ENCODE measurements at regions not wholly inside any gene's neighbourhood (a gene's known extent, or its start where the extent isn't known, plus 50 kb on each side); places are given as distances from the start of the nearest gene placed in this dataset.
A peak's percentile ranks its signal among the peaks of the same experiment; 100 is the strongest.

DNA sequence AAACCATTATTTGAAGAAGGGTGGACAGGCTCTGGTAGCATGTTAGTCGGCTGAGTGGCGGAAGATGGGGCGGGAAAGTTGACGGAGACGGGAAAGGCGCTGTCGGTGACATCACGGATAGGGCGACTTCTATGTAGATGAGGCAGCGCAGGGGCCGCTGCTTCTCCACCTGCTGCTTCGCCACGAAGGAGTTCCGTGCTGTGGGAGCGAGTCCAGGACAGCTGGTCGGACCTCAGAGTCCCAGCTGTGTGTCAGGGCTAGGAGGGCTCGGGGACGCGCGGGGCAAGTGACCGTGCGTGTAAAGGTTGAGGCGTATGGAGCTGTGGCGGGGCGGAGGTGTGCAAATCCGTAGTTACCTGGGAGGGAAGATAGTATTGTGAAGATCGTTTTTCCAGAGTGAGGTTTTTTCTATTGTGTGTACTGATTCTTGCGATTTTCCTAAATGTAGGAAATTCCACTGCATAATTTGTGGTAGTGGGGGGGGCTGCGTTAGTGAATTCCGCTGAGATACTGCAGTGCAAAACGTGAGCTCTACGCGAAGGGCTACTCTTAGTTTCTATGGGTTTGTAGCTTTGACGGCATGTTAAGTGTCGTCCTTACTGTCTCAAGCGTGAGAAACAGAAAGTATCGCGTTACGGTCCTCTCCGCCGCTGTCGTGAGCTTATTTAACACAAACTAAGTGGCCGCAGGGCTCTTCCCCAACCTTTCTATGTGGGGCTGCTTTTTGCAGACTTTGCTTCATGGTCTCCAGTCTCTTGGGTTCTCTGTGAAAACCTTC is 111.2 kb upstream of the NBPF11 start (continued):
- TF ChIP-seq, protein P1, sequence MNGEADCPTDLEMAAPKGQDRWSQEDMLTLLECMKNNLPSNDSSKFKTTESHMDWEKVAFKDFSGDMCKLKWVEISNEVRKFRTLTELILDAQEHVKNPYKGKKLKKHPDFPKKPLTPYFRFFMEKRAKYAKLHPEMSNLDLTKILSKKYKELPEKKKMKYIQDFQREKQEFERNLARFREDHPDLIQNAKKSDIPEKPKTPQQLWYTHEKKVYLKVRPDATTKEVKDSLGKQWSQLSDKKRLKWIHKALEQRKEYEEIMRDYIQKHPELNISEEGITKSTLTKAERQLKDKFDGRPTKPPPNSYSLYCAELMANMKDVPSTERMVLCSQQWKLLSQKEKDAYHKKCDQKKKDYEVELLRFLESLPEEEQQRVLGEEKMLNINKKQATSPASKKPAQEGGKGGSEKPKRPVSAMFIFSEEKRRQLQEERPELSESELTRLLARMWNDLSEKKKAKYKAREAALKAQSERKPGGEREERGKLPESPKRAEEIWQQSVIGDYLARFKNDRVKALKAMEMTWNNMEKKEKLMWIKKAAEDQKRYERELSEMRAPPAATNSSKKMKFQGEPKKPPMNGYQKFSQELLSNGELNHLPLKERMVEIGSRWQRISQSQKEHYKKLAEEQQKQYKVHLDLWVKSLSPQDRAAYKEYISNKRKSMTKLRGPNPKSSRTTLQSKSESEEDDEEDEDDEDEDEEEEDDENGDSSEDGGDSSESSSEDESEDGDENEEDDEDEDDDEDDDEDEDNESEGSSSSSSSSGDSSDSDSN (IDR thresholded peaks at IDR 0.05; ENCODE audit: borderline replicate concordance in 1 of 2, low read depth in 2 of 2, low read length in 2 of 2) = no peak
- TF ChIP-seq ZNF175 (CRISPR knock-in tag; IDR thresholded peaks at IDR 0.05; ENCODE audit: low read depth) = no peak
- no peak for TF ChIP-seq TAF7 (tag; IDR thresholded peaks at IDR 0.05)
- TF ChIP-seq, protein P2, sequence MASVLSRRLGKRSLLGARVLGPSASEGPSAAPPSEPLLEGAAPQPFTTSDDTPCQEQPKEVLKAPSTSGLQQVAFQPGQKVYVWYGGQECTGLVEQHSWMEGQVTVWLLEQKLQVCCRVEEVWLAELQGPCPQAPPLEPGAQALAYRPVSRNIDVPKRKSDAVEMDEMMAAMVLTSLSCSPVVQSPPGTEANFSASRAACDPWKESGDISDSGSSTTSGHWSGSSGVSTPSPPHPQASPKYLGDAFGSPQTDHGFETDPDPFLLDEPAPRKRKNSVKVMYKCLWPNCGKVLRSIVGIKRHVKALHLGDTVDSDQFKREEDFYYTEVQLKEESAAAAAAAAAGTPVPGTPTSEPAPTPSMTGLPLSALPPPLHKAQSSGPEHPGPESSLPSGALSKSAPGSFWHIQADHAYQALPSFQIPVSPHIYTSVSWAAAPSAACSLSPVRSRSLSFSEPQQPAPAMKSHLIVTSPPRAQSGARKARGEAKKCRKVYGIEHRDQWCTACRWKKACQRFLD (CRISPR knock-in tag; IDR thresholded peaks at IDR 0.05) = no peak; the same call in 1 of the 2 replicates
- TF ChIP-seq HMGN3 (IDR thresholded peaks at IDR 0.05; ENCODE audit: borderline replicate concordance, extremely low read depth, insufficient read length, low read depth, low read length) = no peak
- TF ChIP-seq ATF1 (CRISPR knock-in tag; IDR thresholded peaks at IDR 0.05) = no peak; the same call in 1 of the 2 replicates
- TF ChIP-seq ATF1 (tag; IDR thresholded peaks at IDR 0.05) = peak; percentile 93
- TF ChIP-seq ZEB2 (IDR thresholded peaks at IDR 0.05) = peak; percentile 88
- TF ChIP-seq PTTG1 (tag; IDR thresholded peaks at IDR 0.05; ENCODE audit: low read depth) = no peak
- TF ChIP-seq PURB (CRISPR knock-in tag; IDR thresholded peaks at IDR 0.05; ENCODE audit: low read depth) = no peak
- peak; percentile 67; the same call in 1 of the 2 replicates for TF ChIP-seq CXXC5 (CRISPR knock-in tag; IDR thresholded peaks at IDR 0.05)
- TF ChIP-seq, protein P3, sequence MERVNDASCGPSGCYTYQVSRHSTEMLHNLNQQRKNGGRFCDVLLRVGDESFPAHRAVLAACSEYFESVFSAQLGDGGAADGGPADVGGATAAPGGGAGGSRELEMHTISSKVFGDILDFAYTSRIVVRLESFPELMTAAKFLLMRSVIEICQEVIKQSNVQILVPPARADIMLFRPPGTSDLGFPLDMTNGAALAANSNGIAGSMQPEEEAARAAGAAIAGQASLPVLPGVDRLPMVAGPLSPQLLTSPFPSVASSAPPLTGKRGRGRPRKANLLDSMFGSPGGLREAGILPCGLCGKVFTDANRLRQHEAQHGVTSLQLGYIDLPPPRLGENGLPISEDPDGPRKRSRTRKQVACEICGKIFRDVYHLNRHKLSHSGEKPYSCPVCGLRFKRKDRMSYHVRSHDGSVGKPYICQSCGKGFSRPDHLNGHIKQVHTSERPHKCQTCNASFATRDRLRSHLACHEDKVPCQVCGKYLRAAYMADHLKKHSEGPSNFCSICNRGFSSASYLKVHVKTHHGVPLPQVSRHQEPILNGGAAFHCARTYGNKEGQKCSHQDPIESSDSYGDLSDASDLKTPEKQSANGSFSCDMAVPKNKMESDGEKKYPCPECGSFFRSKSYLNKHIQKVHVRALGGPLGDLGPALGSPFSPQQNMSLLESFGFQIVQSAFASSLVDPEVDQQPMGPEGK (CRISPR knock-in tag; IDR thresholded peaks at IDR 0.05; ENCODE audit: borderline replicate concordance) = peak; percentile 98
- TF ChIP-seq GABPA (tag; conservative IDR thresholded peaks at IDR 0.05; ENCODE audit: low read depth) = no peak
- TF ChIP-seq ESRRB (CRISPR knock-in tag; IDR thresholded peaks at IDR 0.05; ENCODE audit: borderline replicate concordance) = peak; percentile 98
- TF ChIP-seq MTA1 (IDR thresholded peaks at IDR 0.05; ENCODE audit: borderline replicate concordance) = peak; percentile 95
- peak; percentile 87 for TF ChIP-seq TAF9B (IDR thresholded peaks at IDR 0.05; ENCODE audit: partially characterized antibody)
- TF ChIP-seq XRCC3 (IDR thresholded peaks at IDR 0.05) = no peak
- TF ChIP-seq FOXA3 (CRISPR knock-in tag; conservative IDR thresholded peaks at IDR 0.05 in 1 of 2, IDR thresholded peaks at IDR 0.05 in 1 of 2) = peak in 1 of 2 experiments; percentile 67; a peak in 2 of 4 replicates
- TF ChIP-seq, protein P4, sequence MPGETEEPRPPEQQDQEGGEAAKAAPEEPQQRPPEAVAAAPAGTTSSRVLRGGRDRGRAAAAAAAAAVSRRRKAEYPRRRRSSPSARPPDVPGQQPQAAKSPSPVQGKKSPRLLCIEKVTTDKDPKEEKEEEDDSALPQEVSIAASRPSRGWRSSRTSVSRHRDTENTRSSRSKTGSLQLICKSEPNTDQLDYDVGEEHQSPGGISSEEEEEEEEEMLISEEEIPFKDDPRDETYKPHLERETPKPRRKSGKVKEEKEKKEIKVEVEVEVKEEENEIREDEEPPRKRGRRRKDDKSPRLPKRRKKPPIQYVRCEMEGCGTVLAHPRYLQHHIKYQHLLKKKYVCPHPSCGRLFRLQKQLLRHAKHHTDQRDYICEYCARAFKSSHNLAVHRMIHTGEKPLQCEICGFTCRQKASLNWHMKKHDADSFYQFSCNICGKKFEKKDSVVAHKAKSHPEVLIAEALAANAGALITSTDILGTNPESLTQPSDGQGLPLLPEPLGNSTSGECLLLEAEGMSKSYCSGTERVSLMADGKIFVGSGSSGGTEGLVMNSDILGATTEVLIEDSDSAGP (CRISPR knock-in tag; IDR thresholded peaks at IDR 0.05) = no peak
- TF ChIP-seq HNRNPUL1 (IDR thresholded peaks at IDR 0.05; ENCODE audit: low read length) = peak; percentile 98
- TF ChIP-seq ZNF232 (CRISPR knock-in tag; IDR thresholded peaks at IDR 0.05) = no peak

Measured in K562 (cell line).